Lower leg skin (tissue), 4 donors: ENCODE measurements at regions not wholly inside any gene's neighbourhood (a gene's known extent, or its start where the extent isn't known, plus 50 kb on each side); places are given as distances from the start of the nearest gene placed in this dataset.
"Not testable (repeated sequence)": the region's sequence is repeated elsewhere in the genome, so short reads cannot be mapped to it uniquely, and the experiment has no call there.

Experiments used
- DNase-seq, 2 donors: peaks; one replicate each; pipeline ENCODE4 v3.0.0-alpha.2; 2019; ENCODE audit warnings: low spot score in 2 of 2
- H3K4me3 ChIP-seq: fragments of 200-600 bp; sonication (generic); 2 replicates; pipeline ENCODE4 v1.5.1; 2017; ENCODE audit warnings: mild to moderate bottlenecking, low read depth; ENCODE audit not compliant: poor library complexity, severe bottlenecking
- CTCF ChIP-seq, 3 donors: fragments of 450-650 bp; IDR thresholded peaks; one replicate each; pipeline ENCODE4 v1.5.1; 2016; ENCODE audit warnings: antibody characterized with exemption in 3 of 3, mild to moderate bottlenecking in 3 of 3, moderate library complexity in 2 of 3
- POLR2A ChIP-seq, 2 donors: fragments of 450-650 bp; IDR thresholded peaks; one replicate each; pipeline ENCODE4 v1.6.1; 2016 to 2017; ENCODE audit warnings: antibody characterized with exemption in 2 of 2, mild to moderate bottlenecking in 1 of 2, moderate library complexity in 1 of 2
- WGBS, 2 donors: methylation state at CpG; one replicate each; pipeline ENCODE4 v1.1.5; 2018; 5-methylcytosine and 5-hydroxymethylcytosine counted together
- intact Hi-C: fragments of 100-400 bp; cut with DNase I; formaldehyde crosslinking; loops from one replicate; pipeline ENCODE4 v1.15.0; 2023; ENCODE audit warnings: low total_unique reads

- DNase-seq, result no peak
- no peak for TF ChIP-seq POLR2A (IDR thresholded peaks at IDR 0.05)
- no peak for TF ChIP-seq CTCF (IDR thresholded peaks at IDR 0.05)
- 82 to 86% methylated on average over 2 of the region's 2 CpGs for WGBS, 2 donors
- intact Hi-C loops, result no loop called here
- H3K4me3 ChIP-seq, result no peak overlapping the region
Observed at GRCh38 chr5:99453196-99453595, 524.4 kb upstream of the CHD1 start.

- no peak for TF ChIP-seq POLR2A (IDR thresholded peaks at IDR 0.05)
- TF ChIP-seq CTCF (IDR thresholded peaks at IDR 0.05), result no peak
- 33 to 43% methylated on average over 3 of the region's 3 CpGs for WGBS, 2 donors
- H3K4me3 ChIP-seq, result no peak overlapping the region
- intact Hi-C loops, result no loop called here
- no peak for DNase-seq
Observed at GRCh38 chr5:99449786-99450185, 521.0 kb upstream of the CHD1 start.

GRCh38 chr5:99445805-99446204 lies 517.0 kb upstream of the CHD1 start:
- intact Hi-C loops, result no loop called here
- H3K4me3 ChIP-seq, result no peak overlapping the region
- TF ChIP-seq POLR2A (IDR thresholded peaks at IDR 0.05) (no peak), CTCF (IDR thresholded peaks at IDR 0.05) (no peak)
- WGBS, 2 donors, result 70 to 80% methylated on average over 1 of the region's 1 CpG
- DNase-seq, result no peak

- intact Hi-C loops, result no loop called here
- H3K4me3 ChIP-seq, result no peak overlapping the region
- DNase-seq, result no peak
- TF ChIP-seq CTCF (IDR thresholded peaks at IDR 0.05) (no peak), POLR2A (IDR thresholded peaks at IDR 0.05) (no peak)
- 62 to 68% methylated on average over 3 of the region's 3 CpGs for WGBS, 2 donors
Observed at GRCh38 chr5:99441235-99441634, 512.4 kb upstream of the CHD1 start.

GRCh38 chr5:99438619-99439018 lies 509.8 kb upstream of the CHD1 start:
- 74 to 86% methylated on average over 7 of the region's 7 CpGs for WGBS, 2 donors
- TF ChIP-seq POLR2A (IDR thresholded peaks at IDR 0.05) (no peak), CTCF (IDR thresholded peaks at IDR 0.05) (no peak)
- DNase-seq, result no peak
- H3K4me3 ChIP-seq, result no peak overlapping the region
- intact Hi-C loops, result no loop called here

GRCh38 chr5:99437986-99438385 lies 509.2 kb upstream of the CHD1 start:
- DNase-seq, result no peak
- intact Hi-C loops, result no loop called here
- no peak overlapping the region for H3K4me3 ChIP-seq
- no peak for TF ChIP-seq POLR2A (IDR thresholded peaks at IDR 0.05)
- TF ChIP-seq CTCF (IDR thresholded peaks at IDR 0.05), result no peak

- intact Hi-C loops, H3K4me3 ChIP-seq, DNase-seq: not testable (repeated sequence)
- WGBS, 2 donors, result no CpG with 5 or more reads among the region's 3 CpGs
Observed at GRCh38 chr5:99423396-99423795, 494.6 kb upstream of the CHD1 start.

GRCh38 chr5:99418640-99419039 lies 489.8 kb upstream of the CHD1 start:
- intact Hi-C loops, DNase-seq, H3K4me3 ChIP-seq: not testable (repeated sequence)
- 50 to 52% methylated on average over 1 of the region's 1 CpG for WGBS, 2 donors

GRCh38 chr5:99410386-99410785 lies 481.6 kb upstream of the CHD1 start:
- DNase-seq, result peak in 1 of 2 donors; percentile 80
- intact Hi-C loops, H3K4me3 ChIP-seq: not testable (repeated sequence)
- WGBS, 2 donors, result 93 to 94% methylated on average over 14 to 21 of the region's 30 CpGs
